ENCODE measurements at regions not wholly inside any gene's neighbourhood (a gene's known extent, or its start where the extent isn't known, plus 50 kb on each side); places are given as distances from the start of the nearest gene placed in this dataset.

DNA sequence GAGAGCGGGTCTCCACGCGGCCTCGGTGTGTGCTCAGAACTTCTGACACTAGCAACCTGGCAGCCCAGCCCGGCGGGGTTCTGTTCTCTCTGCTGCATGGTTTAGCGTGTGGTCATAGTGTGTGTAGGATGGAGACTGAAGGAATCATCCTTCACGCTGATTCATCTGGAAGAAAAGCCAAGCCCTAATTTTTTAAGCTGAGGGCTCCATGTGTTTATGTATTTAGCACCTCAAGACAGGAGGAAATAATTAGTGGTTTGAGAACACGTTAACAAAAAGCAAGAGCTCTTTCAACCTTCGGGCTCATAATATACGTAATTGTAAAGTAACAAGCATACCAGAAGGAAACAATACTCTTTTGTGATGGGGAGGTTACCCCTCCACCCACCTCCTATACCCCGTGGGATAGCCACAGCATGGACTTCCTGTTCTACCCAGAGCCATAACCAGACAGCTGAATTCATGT, 504.6 kb upstream of the MKI67 start:
- Histone ChIP-seq H4K20me1 (ENCODE audit: insufficient read depth) (no peaks in the 10 kb centered on the region), H2AFZ (ENCODE audit: low read depth) (no peak overlapping the region), H3K36me3 (replicated peaks in 1 of 2; ENCODE audit: control insufficient read depth in 1 of 2, insufficient read depth in 2 of 2, low read length in 1 of 2) (no peaks in the 10 kb centered on the region), H3K9me3 (0 out of 2 replicates have a peak, but pooled peaks cover 4% of the 10 kb centered on the region), H3K4me2 (no peak overlapping the region), H3K79me2 (ENCODE audit: insufficient read depth) (no peaks in the 10 kb centered on the region), H3K27me3 (ENCODE audit: insufficient read depth) (no peaks in the 10 kb centered on the region), H3K9me2 (no peaks in the 10 kb centered on the region), H3K4me1 (ENCODE audit: control insufficient read depth in 1 of 2, insufficient read depth in 2 of 2, low read depth in 1 of 2, low read length in 1 of 2) (peaks cover 0 to 6% of the 10 kb centered on the region in 2 experiments; a peak in 1 of 4 replicates), H3K9ac (no peak overlapping the region), H3F3A (replicated peaks; ENCODE audit: insufficient read depth) (no peaks in the 10 kb centered on the region), H3K27ac (ENCODE audit: low read depth in 2 of 2, low read length in 1 of 2) (no peak overlapping the region), H3K4me3 (ENCODE audit: low read depth in 2 of 2, low read length in 1 of 2) (no peak overlapping the region)
- CTCF ChIA-PET = interaction anchor here (0.6 to 2.1 kb wide), 14 partner anchors 8 to 1340 kb away, joined by 3 to 10 read pairs (median 4); no protein-coding TSS in a partner anchor
- DNase-seq = no peak
- POLR2A ChIA-PET = no interaction called here
- 56% methylated on average over 12 of the region's 12 CpGs for WGBS (ENCODE audit: low lambda C conversion rate)
- TF ChIP-seq, protein P1, sequence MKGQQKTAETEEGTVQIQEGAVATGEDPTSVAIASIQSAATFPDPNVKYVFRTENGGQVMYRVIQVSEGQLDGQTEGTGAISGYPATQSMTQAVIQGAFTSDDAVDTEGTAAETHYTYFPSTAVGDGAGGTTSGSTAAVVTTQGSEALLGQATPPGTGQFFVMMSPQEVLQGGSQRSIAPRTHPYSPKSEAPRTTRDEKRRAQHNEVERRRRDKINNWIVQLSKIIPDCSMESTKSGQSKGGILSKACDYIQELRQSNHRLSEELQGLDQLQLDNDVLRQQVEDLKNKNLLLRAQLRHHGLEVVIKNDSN (IDR thresholded peaks at IDR 0.05; ENCODE audit: borderline replicate concordance, low read depth) = no peak
- TF ChIP-seq CHD2 (IDR thresholded peaks at IDR 0.05; ENCODE audit: low read length, partially characterized antibody) (no peak), NRF1 (IDR thresholded peaks at IDR 0.05; ENCODE audit: low read depth, low read length) (no peak), YY1 (IDR thresholded peaks at IDR 0.05; ENCODE audit: low read depth) (no peak), EZH2phosphoT487 (IDR thresholded peaks at IDR 0.05; ENCODE audit: borderline replicate concordance, low read depth) (no peak), SMC3 (IDR thresholded peaks at IDR 0.05; ENCODE audit: low read depth, low read length) (no peak), FOXM1 (IDR thresholded peaks at IDR 0.05; ENCODE audit: low read depth) (no peak), RFX5 (IDR thresholded peaks at IDR 0.05; ENCODE audit: low read length) (no peak), FOSL2 (IDR thresholded peaks at IDR 0.05; ENCODE audit: borderline replicate concordance, low read depth) (no peak), ELF1 (IDR thresholded peaks at IDR 0.05) (no peak), RAD21 (IDR thresholded peaks at IDR 0.05; ENCODE audit: low read length) (no peak), TCF12 (IDR thresholded peaks at IDR 0.05) (no peak), RXRA (IDR thresholded peaks at IDR 0.05; ENCODE audit: borderline replicate concordance, low read depth) (no peak), MEF2A (IDR thresholded peaks at IDR 0.05; ENCODE audit: borderline replicate concordance, low read depth) (no peak), SIN3A (IDR thresholded peaks at IDR 0.05; ENCODE audit: borderline replicate concordance, low read depth, low read length) (no peak)
- TF ChIP-seq, protein P2, sequence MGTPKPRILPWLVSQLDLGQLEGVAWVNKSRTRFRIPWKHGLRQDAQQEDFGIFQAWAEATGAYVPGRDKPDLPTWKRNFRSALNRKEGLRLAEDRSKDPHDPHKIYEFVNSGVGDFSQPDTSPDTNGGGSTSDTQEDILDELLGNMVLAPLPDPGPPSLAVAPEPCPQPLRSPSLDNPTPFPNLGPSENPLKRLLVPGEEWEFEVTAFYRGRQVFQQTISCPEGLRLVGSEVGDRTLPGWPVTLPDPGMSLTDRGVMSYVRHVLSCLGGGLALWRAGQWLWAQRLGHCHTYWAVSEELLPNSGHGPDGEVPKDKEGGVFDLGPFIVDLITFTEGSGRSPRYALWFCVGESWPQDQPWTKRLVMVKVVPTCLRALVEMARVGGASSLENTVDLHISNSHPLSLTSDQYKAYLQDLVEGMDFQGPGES (IDR thresholded peaks at IDR 0.05; ENCODE audit: low read depth, low read length) = no peak
- TF ChIP-seq, protein P3, sequence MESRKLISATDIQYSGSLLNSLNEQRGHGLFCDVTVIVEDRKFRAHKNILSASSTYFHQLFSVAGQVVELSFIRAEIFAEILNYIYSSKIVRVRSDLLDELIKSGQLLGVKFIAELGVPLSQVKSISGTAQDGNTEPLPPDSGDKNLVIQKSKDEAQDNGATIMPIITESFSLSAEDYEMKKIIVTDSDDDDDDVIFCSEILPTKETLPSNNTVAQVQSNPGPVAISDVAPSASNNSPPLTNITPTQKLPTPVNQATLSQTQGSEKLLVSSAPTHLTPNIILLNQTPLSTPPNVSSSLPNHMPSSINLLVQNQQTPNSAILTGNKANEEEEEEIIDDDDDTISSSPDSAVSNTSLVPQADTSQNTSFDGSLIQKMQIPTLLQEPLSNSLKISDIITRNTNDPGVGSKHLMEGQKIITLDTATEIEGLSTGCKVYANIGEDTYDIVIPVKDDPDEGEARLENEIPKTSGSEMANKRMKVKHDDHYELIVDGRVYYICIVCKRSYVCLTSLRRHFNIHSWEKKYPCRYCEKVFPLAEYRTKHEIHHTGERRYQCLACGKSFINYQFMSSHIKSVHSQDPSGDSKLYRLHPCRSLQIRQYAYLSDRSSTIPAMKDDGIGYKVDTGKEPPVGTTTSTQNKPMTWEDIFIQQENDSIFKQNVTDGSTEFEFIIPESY (IDR thresholded peaks at IDR 0.05; ENCODE audit: borderline replicate concordance, low read depth) = no peak
- TF ChIP-seq, protein P4, sequence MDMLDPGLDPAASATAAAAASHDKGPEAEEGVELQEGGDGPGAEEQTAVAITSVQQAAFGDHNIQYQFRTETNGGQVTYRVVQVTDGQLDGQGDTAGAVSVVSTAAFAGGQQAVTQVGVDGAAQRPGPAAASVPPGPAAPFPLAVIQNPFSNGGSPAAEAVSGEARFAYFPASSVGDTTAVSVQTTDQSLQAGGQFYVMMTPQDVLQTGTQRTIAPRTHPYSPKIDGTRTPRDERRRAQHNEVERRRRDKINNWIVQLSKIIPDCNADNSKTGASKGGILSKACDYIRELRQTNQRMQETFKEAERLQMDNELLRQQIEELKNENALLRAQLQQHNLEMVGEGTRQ (IDR thresholded peaks at IDR 0.05; ENCODE audit: borderline replicate concordance, low read depth, low read length) = no peak
